ENCODE measurements at regions not wholly inside any gene's neighbourhood (a gene's known extent, or its start where the extent isn't known, plus 50 kb on each side); places are given as distances from the start of the nearest gene placed in this dataset.
"Not testable (repeated sequence)": the region's sequence is repeated elsewhere in the genome, so short reads cannot be mapped to it uniquely, and the experiment has no call there.

- DNase-seq (ENCODE audit: low read depth): no peak
Observed at GRCh38 chr2:144925886-144926285, 406.0 kb upstream of the ZEB2 start.

GRCh38 chr2:144924827-144925226, 404.9 kb upstream of the ZEB2 start:
- DNase-seq (ENCODE audit: low read depth): no peak

GRCh38 chr2:144922519-144922918, 402.6 kb upstream of the ZEB2 start:
- DNase-seq (ENCODE audit: low read depth): no peak

- DNase-seq (ENCODE audit: low read depth): no peak
Observed at GRCh38 chr2:144920755-144921530, 401.0 kb upstream of the ZEB2 start.

- DNase-seq (ENCODE audit: low read depth): no peak
Observed at GRCh38 chr2:144914622-144915318, 394.9 kb upstream of the ZEB2 start.

- DNase-seq (ENCODE audit: low read depth): no peak
Observed at GRCh38 chr2:144914113-144914512, 394.2 kb upstream of the ZEB2 start.

- no peak for DNase-seq (ENCODE audit: low read depth)
Observed at GRCh38 chr2:144912206-144912605, 392.3 kb upstream of the ZEB2 start.

GRCh38 chr2:144905956-144906355, 386.0 kb upstream of the ZEB2 start:
- no peak for DNase-seq (ENCODE audit: low read depth)

- no peak for DNase-seq (ENCODE audit: low read depth)
Observed at GRCh38 chr2:144904612-144905011, 384.7 kb upstream of the ZEB2 start.

GRCh38 chr2:144903045-144903444, 383.1 kb upstream of the ZEB2 start:
- DNase-seq (ENCODE audit: low read depth): not testable (repeated sequence)

- DNase-seq (ENCODE audit: low read depth): not testable (repeated sequence)
Observed at GRCh38 chr2:144901386-144901785, 381.5 kb upstream of the ZEB2 start.

GRCh38 chr2:144896341-144896740, 376.4 kb upstream of the ZEB2 start:
- no peak for DNase-seq (ENCODE audit: low read depth)

GRCh38 chr2:144894612-144895599, 375.0 kb upstream of the ZEB2 start:
- no peak for DNase-seq (ENCODE audit: low read depth)

- DNase-seq (ENCODE audit: low read depth): no peak
Observed at GRCh38 chr2:144893464-144893863, 373.5 kb upstream of the ZEB2 start.

GRCh38 chr2:144890828-144891227, 370.9 kb upstream of the ZEB2 start:
- DNase-seq (ENCODE audit: low read depth): no peak

GRCh38 chr2:144889348-144889747, 369.4 kb upstream of the ZEB2 start:
- DNase-seq (ENCODE audit: low read depth): no peak

GRCh38 chr2:144886862-144887261, 366.9 kb upstream of the ZEB2 start:
- DNase-seq (ENCODE audit: low read depth): no peak

GRCh38 chr2:144877893-144878292, 358.0 kb upstream of the ZEB2 start:
- no peak for DNase-seq (ENCODE audit: low read depth)

- DNase-seq (ENCODE audit: low read depth): no peak
Observed at GRCh38 chr2:144876013-144876412, 356.1 kb upstream of the ZEB2 start.

- no peak for DNase-seq (ENCODE audit: low read depth)
Observed at GRCh38 chr2:144875290-144875969, 355.5 kb upstream of the ZEB2 start.

- DNase-seq (ENCODE audit: low read depth): no peak
Observed at GRCh38 chr2:144865670-144866069, 345.8 kb upstream of the ZEB2 start.

- no peak for DNase-seq (ENCODE audit: low read depth)
Observed at GRCh38 chr2:144859716-144860115, 339.8 kb upstream of the ZEB2 start.

Data from stimulated activated CD8-positive, alpha-beta memory T cell treated with anti-CD3 and anti-CD28 coated beads, Interleukin-4, amount 100 ng/mL, for 24 hours (primary cell).